Effector CD8-positive, alpha-beta T cell (primary cell): ENCODE measurements at regions not wholly inside any gene's neighbourhood (a gene's known extent, or its start where the extent isn't known, plus 50 kb on each side); places are given as distances from the start of the nearest gene placed in this dataset.
"Not testable (repeated sequence)": the region's sequence is repeated elsewhere in the genome, so short reads cannot be mapped to it uniquely, and the experiment has no call there.

Source experiments
- DNase-seq: peaks from one replicate; lab custom pipeline; 2025; lab: John Stamatoyannopoulos, UW

DNA sequence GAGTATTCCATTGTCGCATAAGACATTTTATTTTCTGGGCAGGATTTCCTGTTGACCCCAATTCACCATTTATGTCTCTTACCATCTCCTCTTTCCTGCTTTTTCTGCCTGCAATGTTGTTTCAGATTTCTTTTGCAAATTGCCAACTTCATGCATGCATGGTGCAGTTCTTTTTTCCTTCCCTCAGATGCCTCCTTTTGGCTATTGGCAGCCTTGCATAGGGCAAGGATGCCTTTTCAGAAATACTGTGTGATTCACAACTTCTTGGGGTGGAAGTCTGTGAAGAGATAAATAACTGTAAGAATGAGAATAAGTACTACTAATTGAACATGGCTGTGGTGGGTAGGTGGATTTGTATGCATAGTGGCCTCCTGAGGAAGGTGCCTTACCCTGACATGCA, 116.7 kb downstream of the SOX4 start:
- DNase-seq: no peak

DNA sequence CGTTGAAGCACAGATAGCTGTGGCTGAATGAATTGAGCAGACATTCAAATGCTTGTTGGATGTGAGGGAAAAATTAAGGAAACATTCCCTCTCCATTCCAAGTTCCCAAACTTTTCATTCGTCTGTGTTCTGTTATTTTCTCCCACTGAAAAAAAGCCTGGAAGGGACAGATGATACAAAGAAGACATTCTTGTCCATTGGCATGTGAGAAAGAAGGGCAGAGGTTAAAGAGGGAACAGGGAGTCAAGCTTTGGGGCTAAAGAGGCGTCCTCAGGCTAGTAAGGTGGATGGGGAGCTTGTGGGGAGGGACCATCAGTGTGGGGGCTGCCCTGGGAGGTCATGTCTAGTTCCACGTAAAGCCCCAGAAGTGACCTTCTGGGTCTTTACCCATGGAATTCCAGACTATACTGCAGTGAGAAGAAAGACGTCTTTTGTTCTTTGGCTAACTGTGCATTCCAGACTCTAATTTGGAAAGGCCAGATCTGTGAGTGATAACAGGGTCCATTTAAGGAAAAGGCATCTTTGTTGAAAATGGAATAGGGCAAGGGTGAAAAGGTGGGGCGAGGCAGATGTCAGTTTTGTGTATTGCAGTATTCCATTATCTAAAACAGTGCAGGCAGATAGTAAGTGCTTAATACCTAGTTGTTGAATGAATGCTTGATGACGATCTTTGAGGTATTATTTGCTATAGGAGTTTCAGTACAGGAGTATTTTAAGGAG, 117.5 kb downstream of the SOX4 start:
- no peak for DNase-seq

DNA sequence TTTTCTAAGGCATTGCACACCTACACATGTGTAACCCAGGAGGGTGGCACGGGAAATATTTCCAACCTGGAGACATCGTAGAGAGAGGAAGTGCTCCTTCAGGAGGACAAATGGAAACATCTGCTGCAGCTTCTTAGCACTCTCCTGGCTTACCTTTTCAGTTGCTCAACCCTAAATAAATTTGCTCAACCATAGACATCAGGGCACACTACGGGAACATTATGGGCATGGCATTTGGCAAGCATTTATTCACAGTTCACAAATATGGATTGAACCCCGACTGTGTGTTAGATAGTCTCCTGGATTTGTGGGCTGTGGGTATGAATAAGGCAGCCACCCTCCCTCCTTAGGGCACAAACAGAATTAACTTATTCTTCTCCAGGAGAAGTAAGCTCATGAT, 118.7 kb downstream of the SOX4 start:
- DNase-seq: no peak

DNA sequence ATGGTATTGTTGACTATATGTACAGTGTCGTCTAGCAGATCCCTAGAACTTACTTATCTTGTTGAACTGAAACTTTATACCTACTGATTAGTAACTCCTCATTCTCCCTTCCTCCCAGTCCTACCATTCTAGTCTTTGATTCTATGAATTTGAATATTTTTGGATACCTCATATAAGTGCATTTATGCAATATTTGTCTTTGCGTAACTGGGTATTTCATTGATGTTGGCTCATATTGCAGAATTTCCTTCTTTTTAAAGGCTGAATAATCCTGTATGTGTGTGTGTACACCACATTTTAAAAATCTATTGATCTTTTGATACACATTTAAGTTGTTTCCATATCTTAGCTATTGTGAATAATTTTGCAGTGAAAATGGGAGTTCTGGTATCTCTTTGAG, 119.9 kb downstream of the SOX4 start:
- no peak for DNase-seq

DNA sequence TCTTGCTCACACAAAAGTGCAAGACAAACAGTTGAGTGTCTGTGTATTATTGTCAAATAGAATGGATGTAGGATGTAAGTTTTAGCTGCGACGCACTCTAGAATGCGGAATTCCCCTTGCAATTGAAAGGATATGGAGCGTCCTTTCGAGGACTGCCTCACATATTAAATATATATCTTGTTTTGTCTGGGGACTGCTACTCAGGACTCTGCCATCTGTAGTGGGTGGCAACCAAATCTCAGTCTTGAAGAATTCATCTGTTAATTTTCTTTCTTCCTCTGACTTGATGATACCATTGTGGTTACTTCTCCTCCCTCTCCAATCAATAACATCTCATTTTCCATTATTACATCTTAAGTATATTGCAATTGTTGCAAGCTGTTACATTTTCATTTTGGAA, 121.6 kb downstream of the SOX4 start:
- no peak for DNase-seq

DNA sequence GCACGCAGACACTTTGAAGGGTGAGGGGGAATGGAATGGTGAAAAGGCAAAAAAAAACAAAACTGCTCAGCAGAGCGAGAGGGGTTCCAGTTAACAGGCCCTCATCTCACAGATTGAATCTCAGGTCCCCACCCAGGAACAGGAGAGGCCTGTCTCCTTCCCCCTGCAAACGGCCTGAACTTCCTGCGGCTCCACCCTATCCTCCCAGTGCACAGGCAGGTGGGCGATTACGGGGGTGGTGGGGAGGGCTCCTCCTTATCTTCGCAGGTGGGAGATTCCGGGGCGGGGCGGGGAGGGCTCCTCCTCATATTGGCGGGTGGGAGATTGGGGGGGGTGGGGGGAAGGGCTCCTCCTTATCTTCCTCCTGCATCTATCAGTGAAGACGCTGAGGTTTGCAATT, 129.0 kb downstream of the SOX4 start:
- no peak for DNase-seq

DNA sequence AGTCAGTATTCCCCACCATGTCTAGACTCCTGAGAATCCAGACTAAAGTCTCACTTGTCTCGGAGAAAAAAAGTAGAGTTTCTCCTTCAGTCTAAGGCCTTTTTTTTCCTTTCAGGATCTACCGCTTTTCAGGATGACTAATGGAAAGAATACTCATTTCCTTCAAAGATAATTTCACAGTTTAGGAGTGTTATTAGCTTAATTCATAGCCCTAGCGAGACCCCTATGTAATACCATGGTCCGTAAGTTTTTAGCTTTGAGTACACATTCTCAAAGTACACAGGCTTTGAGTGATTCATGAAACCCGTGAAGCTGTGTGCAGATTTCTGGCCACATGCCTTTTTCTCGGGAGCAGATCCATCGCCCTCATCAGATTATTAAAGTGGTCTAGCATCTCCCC, 133.1 kb downstream of the SOX4 start:
- no peak for DNase-seq

DNA sequence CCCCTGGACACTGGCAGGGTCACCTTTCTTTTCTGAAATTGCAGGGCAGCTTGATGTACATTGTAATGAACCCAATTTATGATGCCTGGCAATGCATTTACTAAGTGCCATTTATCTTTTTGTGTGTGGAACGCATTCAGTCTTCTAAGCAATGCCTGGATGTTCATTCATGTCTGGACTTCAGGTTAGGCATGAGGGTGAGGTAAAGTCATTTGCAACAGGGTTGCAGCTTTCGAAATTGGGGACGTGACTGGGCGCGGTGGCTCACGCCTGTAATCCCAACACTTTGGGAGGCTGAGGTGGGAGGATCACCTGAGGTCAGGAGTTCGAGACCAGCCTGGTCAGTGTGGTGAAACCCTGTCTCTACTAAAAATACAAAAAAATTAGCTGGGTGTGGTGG, 134.6 kb downstream of the SOX4 start:
- no peak for DNase-seq

DNA sequence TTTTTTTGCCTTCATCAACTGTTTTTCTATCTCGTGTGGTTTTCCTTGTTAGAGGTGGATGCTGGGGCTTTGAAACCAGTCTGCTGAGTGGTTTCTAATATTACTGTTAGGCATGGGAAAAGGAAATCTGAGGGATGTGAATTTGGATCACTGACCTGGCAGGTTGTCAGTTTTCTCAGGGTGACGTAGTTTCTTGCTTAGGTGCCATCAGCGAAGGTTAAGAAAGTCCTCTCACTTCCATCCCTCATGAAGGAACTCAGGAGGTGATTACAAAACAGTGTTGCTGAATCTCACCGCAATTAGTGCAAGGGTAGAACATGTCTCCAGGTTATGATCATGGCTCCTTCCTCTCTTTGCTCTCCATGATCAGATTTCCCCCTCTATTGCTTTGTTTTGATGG, 135.9 kb downstream of the SOX4 start:
- DNase-seq: no peak

DNA sequence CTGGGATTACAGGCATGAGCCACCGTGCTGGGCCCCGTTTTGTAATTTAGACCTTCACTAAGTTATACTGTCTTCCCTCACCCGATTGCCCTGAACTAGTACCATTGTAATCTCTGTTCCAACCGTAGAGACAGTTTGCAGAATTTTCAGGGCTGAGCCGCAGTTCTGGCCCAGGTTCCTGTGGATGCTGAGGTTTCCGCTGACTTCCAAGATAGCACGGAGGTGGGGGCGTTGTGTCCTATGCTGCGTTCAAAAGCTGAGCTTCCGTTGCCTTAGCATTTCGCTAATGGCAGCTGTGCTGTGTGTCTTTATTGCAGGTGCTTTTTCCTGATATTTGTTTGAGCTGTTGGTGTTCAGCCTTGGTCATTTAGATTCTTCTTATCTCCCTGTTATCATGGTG, 137.0 kb downstream of the SOX4 start:
- no peak for DNase-seq

DNA sequence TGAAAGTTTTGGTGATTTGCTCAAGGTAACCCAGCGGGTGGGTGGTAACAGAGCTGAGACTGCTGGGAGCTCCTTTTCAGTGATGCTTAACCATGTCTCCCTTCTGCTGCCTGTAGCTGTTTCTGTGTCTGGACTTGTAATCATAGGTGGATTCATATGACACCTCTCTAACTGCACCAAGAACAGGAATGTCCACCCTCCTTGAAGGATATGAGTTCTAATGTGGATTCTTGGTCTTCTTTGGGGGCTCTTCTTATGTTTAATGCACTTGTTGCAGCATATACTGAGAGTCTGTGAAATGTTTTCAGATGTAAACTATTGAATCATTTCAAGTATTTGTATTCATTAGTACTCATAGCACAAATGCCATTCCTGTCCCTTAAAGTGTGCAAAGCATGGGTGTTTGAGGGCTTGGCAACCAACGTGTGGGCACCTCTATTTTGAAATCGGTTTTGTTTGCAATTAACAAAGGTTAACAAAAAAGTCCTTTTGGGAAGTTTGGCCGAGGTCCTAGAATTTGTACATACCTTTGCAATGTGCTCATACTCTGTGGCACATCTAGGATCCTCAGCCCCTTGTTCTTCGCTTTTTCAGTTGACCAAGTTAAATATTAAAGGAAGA, 138.0 kb downstream of the SOX4 start:
- no peak for DNase-seq

DNA sequence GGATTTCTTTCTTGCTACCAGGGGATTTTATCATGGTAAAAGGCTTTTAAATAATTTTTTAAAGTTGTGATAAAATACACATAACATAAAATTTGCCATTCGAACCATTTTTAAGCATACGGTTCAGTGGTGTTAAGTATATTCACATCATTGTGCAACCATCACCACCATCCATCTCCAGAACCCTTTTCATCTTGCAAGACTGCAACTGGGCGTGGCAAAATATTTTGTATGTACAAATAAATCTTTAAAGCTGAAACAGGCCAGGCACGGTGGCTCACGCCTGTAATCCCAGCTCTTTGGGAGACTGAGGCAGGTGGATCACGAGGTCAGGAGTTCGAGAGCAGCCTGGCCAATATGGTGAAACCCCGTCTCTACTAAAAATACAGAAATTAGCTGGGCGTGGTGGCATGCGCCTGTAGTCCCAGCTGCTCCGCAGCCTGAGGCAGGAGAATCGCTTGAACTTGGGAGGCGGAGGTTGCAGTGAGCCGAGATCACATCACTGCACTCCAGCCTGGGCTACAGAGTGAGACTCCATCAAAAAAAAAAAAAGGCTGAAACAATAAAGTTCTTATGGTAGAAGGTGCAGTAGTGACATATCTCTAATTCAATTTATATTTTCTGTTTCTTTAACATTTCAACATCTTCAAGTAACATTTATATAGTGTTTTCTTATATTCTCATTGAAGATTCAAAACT, 138.6 kb downstream of the SOX4 start:
- not testable (repeated sequence) for DNase-seq

DNA sequence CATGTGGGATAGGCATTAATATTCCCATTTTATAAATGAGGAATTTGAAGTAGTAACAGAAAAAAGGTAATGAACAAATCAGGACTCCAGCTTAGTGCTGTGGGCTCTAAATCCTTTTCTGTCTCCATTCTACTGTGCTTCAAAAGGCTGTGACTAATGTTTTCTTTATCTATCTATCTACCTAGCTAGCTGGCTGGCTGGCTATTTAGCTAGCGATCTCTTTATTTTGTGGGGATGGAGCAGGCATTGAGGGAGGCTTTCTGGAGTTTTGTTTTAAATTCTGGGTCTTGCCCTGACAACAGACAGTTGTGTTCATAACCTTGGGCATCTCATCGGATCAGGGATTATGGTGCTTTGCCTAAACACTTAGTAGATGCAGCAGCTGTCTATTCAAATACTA, 139.2 kb downstream of the SOX4 start:
- no peak for DNase-seq

DNA sequence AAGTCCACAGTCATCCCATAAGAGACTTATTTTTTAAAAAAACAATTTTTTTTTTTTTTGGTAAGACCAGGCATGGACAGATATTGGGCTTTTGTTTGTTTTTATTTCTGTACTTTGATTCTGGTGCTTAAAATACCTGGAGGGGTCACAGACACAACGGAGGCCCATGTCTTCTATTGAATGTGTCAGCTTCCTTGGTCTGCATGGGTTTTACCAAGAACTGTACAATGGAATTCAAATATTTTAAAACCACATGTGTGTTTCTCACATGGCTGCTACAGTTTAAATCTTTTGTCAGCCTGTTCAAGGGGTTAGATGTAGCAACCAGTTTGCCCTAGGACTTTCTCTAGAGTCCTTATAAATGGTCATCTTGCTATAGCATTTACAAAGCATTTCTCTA, 139.8 kb downstream of the SOX4 start:
- DNase-seq: no peak

DNA sequence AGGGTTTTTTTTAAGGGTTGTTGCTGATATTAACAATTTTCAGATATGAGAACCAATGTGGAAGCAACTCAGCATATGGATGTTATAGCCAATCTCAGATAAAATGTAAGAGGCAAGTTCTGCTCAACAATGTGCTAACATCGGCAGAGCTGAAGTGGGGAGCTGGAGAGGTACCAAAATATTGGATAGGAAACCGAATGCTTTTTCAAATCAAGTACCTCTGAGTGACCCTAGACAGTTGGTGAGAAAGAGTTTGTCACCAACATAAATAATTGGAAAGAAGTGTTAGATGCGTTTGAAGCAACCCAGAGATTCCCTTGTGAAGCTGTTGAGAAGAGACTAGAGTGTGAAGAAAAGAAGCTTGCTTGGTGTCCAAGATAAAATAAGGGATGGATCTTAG, 140.7 kb downstream of the SOX4 start:
- no peak for DNase-seq

DNA sequence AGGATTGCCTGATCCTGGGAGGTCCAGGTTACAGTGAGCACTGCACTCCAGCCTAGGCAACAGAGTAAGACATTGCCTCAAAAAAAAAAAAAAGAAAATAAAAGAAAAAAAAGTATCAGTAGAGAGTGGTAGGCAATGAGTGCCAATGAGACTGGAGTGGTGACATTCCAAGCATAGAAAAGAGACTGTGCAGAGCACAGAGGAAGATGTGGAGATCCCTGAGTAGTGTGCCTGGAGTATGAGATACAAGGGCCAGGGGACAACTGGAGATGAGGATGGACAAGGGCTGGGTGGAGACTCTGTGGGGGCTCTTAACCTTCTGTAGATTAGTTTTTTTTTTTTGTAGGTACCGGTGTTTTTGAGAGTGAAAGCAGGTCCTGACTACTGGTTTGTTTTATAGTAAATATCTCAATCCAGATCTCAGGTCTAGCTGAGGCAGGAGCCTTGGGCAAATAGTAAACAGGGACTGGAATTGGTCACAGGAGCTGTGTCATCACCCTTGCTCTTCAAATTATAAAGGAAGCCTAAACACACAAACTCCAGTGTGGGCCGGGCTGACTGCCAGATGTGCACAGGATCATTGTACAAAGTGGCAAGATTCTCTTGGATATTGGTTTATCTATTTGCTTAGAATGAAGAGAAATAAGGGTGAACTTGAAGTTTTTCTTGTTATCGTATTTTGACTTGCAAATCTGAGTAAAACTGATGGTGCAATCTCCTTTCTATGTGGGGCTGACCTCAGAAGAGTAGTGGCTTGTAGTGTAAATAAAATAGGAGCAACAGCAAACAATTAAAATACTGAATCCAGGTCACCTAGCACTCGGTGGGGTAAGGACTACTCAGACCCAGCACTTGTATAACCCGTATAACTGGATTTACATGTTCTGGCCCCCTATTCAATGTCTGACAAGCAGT, 144.9 kb downstream of the SOX4 start:
- DNase-seq: no peak

DNA sequence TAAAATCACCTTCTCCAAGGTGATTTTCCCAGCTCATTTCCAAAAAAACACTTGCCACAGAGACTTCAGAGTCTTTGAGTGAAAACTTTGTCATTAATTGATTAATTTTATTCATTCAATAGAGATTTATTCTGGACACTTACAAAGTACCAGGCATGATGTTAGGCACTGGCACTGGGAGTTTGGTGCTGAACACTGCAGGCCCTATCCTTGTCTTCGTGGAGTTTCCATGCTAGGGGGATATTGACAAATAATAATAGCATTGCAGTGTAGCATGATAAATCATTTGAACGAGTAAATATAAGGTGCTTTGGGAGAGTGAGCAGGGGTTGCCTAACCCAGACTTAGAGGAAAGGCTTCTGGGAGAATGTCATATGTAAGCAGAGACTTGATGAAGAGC, 145.7 kb downstream of the SOX4 start:
- DNase-seq: no peak

DNA sequence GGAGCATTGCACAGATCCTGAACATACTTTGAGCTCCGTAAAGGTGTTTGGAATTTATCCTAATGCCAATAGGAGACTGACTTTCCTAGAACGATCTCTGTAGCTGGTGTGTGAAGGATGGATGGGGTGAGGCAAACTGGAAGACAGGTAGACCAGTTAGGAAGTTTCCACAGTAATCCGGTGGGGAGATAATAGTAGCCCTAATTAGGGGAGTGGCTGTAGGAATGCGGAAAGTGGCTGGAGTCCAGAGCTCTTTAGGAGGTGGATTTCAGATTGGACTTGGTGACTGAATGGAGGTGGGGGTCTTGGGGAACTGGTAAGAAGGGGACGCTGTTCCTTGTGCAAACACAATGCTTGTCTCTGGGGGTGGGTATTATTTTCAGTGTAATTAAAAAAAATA, 146.3 kb downstream of the SOX4 start:
- DNase-seq: no peak

DNA sequence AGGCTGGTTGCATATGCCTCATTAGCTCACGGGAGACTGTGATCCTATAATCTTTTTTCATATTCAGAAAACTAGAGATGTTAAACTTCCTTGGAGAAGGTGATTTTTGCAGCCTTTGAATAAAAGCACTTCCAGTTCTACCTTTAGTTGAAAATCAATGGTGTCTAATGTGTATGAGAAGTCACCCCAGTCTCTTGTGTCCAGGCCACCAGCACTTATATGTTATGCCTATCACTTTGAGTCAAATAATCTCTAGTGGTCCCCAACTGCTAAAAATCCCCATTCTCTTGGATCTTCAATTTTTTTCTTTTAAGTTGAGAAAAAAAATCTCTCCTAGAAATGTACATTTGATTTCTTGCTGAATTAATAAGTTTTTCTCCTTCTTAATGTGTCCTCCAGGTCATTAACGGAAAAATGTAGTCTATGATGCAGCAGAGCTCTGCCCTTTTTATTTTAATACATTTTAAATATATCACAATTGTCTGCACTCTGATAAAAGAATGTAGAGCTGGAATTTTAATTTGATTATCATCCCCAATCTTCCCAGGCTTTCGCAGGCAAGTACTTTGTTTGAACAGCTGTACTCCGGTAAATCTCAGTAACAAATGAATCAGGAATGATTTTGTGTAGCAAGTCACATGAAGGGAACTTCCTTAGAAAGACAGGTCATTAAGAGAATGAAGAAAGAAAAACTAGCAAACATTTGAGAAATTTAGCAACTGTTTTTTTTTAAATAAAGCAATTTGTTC, 147.0 kb downstream of the SOX4 start:
- no peak for DNase-seq

DNA sequence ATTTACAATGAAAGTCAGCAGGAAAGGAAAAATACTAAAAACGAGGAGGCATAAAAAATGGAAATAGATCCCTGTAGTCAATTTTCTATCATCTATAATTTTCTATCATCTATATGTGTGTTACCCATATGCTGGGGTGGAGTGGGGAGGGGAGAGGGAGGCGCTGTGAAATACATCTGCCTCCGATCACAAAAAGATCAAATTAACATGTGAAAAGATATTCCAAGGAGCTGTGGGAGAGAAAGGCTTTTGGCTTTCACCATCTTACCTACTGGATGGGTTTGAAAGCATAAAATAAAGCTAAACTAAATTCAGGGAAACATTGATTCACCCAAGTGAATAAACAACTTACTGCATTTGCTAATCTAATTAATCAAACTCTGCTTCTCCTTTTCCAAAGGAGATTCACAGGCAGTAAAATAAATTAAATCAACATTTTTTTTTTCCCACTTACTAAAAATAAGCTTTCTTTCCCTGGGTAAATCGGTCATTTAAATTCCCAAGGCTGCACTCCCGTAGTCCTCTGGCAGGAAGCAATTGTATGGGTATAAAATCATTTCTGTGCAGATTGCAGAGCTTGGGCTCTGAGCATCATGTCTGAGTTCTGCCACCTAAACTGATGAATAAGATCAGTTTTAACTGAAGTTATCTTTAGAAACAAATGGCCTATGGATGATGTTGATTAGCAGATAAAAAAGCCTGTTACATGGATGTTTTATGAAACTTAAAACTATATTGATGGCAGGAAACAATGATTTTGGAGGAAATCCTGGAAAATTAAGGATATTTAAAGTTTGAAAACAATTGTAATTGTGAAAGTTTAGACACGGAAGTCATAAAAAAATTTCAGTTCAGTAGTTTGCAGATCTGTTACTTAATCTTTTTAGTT, 147.9 kb downstream of the SOX4 start:
- DNase-seq: no peak

DNA sequence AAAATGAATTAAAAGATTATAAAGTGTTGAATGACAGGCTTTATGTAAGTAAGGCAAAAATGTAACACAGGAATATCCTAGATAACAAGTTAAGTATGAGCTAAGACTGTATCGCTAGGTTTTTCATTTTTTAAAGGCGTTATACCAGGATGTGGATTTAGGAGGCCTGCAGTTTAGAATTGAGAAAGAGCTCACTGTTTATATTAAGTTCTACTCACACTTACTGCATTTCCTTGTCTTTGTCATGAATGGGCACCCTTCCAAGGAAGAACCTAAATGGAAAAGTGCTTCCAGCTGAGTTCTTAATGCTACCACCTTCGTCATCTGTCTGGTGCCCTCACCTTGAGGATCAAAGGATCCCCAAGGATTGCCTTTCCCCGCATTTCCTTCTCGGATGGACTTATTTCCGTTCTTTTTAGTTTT, 148.7 kb downstream of the SOX4 start:
- DNase-seq: no peak
